HG03175 (cell line): ENCODE measurements at regions not wholly inside any gene's neighbourhood (a gene's known extent, or its start where the extent isn't known, plus 50 kb on each side); places are given as distances from the start of the nearest gene placed in this dataset.
A peak's percentile ranks its signal among the peaks of the same experiment; 100 is the strongest.

ENCODE experiments used
- ATAC-seq: cut with Tn5 transposase; IDR thresholded peaks from one replicate; pipeline ENCODE4 v1.9.1; 2021; ENCODE audit warnings: mild to moderate bottlenecking, moderate library complexity; ENCODE audit not compliant: unreplicated experiment

DNA sequence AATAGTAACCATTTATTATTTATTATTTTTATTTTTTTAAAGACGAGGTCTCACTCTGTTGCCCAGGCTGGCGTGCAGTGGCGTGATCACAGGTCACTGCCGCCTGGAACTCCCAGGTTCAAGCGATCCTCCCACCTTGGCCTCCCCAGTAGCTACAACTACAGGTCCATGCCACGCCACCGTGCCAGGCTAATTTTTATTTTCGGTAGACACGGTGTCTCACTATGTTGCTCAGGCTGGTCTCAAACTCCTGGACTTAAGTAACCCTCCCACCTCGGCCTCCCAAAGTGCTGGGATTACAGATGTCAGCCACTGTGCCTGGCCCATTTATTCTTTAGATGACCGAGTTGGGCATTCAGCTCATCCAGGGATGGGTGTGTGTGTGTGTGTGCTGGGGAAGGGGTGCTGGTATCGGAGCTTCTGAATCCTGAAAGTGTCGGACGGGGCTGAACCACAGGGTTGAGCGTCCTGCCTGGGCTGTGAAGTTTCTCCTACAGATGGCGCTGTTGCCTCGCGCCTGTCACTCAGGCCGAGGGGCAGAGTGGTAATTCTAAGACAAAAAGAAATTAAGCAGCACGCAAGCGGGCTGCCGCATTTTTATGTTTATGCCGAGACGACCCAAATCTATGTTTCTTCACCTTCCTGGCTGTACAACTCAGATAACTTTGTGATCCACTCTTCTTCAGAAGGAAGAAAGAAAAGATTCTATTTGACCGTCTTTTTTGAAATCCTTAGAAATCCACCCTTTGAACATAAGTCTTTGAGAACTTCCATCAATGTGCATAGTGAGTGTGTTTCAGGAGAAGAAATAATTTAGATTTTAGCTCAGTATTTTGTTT, 252.8 kb downstream of the CDH26 start:
- peak; percentile 71 for ATAC-seq

DNA sequence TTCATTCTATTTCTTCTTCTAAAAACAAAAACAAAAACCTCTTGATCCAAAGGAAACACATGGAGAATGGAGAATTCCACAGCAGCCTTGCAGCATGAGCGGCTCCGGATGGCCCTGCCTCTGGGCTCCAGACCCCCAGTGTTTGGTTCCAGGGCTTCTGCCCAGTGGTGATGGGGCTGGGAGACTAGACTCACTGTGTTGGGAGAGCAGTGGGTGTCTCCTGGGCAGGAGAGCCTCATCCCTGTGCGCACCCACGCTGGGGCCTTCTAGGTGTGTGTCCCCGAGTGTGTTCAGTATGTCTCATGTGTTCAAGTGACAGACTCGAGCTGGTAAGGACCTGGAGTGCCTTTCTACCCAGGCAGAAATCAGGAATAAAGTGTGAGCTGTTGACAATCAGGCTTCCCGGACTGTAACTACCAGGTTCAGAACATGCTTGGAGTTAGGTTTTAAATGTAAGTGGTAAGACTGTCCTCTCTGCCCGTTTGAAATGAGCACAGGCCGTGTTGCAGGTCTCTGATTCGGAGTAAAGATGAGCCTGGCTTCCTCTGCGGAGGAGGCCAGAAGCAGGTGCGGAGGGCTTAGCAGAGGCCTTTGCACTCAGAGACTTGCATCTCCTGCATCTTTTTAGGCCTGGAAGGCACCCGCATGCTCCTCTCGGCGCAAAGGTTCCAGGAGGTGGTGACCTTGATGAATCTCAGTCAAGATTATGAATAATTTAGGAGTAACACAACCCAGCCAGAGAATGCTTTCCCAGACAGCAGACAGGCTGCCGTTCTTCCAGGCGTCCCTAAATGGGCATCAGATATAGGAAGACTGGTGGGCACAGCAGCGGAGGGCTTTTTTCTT, 253.6 kb downstream of the CDH26 start:
- ATAC-seq: no peak

DNA sequence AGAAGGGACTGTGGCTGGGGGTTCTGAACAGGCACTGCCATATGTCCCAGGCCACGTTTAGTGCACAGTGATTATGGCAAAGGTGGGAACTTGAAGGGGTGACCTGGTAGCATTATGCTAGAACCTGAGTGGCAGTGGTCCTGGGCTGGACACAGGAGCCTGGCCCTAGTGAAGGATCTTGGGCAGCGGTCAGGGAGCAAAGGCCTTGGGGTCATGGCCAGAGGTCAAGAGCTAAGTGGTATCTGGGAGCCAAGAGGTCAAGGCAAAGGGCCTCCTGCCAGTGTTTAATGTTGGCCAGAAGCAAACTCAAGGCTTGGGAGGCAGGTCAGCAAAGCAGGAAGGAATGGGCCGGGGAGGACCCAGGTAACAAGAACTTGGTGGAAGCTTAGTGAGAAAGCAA, 254.5 kb downstream of the CDH26 start:
- ATAC-seq: no peak

DNA sequence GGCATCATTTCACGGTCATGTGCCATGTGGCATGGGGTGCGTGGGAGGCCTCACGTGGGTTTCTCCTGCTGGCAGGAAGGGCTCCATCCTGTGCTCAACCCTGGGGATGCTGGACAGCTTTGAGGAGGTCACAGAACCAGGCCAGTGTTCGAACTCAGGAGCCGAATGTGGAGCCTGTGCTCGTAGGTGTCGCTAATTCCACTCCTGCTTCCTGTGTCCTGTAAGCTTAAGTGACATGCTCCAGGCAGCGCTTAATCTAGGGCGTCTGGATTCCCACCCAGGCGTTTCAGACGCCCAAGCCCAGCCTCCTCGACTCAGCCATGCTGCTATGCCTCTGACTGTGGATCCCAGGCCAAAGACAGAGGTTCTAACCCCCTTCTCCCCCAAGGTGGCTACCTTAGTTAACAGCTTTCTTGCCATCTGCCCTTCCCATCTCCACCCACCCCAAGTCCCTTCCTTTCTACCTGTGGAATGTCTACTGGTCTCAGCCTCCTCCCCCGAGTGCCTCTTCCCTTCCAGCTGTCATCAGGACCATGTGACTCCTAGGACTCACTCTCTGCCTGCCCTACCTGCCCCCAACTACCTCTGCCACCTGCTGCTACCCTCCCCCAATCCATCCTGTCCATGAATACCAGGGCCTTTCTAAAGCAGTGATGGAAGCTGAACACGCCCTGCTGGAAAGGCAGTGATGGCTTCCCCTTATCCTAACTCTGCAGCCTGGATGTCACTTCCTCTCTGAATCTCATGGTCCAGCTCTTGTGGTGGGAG, 255.1 kb downstream of the CDH26 start:
- no peak for ATAC-seq

DNA sequence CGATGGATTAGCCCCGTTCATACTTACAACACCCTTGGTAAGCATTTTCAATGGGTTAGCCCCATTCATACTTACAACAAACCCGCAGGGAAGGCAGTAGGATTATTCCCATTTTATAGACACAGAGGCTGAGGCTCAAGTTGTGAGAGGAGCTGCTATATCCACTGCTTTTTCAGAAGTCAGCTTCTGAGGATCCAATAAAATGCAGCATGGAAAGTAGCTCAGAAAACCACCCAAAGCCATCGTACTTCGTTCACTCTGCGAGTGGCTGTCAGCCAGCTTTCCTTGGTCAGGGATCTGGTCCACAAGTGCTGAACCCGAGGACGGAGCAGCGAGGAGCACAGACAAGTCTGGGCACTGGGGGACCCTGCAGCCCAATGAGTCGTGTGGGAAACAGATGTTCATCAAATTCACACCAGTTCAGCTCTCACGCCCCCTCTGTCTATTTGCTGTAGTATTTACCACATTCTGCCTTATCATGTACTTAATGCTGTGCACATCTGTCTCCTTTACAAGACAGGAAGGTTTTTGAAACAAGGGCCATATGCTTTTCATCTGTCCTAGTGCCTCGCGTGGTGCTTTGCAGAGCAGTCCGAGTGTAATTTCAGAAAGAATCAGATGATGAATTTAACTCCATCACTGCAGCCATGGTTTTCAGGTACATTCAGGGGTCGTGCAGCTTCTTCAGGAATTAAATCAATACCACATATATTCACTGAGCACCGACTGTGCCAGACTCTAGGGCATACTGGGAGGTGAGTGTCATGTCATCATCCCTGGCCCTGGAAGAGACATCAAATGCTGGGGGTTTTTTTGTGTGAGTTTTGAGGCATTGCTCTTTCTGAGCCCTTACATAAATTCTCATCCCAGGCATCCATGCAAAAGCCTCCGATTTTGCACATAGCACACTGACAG, 256.9 kb downstream of the CDH26 start:
- no peak for ATAC-seq

DNA sequence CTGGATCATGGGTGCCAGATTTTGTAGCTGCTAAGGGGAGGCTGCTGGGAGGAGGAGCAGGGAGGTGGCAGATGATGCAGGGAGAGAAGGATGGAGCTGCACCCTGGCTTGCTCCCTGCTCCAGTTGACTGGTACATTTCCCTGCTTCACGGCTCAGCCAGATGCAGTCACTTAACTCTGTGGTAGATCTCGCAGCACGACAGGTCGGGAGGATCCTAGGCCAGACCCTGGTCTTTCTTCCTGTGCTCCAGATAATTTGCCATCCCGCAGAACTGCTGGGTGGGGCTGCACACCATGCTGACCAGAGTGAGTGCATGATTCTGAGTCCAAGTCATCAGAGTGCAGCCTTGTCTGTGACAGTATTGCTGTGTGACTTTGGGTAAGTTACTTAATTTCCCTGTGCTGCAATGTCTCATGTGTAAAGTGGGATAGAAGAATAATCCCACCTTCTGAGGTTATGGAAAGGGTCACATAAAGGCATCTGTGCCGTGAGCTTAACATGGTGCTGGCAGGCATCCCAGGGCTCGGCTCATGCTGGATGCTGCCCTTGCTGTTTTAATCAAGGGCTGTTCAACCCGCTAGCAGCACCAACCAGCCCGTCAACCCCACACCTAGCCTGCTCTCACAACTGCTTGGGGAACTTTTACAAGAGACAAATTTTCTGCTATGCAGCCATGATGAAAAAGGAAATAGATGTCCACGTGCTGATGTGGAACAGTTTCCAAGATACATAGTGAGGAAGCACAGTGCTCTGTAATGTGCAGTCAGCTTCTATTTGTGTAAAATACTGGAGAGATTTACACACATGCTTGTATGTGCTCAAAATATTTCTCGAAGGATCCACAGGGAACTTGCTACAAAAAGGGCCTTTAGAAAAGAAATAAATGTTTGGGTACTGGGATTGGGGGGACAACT, 257.9 kb downstream of the CDH26 start:
- ATAC-seq: no peak

DNA sequence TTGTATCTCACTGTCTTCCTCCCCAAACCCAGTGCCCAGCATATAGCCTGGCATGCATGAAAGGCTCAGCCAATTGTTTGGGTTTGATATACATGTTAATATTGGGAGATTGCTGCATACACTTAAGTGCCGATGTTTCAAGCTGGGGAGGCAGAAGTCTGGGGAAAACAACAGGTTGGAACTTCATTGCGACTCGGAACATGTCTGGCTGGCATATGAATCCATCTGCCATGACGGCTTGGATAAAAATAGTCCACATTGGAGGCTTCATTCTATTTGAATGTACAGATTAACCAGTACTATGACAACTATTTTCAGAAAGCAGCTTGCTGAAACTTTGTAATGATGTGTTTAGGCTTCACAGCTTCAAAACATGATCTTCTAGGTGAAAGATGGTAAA, 261.0 kb downstream of the CDH26 start:
- no peak for ATAC-seq

DNA sequence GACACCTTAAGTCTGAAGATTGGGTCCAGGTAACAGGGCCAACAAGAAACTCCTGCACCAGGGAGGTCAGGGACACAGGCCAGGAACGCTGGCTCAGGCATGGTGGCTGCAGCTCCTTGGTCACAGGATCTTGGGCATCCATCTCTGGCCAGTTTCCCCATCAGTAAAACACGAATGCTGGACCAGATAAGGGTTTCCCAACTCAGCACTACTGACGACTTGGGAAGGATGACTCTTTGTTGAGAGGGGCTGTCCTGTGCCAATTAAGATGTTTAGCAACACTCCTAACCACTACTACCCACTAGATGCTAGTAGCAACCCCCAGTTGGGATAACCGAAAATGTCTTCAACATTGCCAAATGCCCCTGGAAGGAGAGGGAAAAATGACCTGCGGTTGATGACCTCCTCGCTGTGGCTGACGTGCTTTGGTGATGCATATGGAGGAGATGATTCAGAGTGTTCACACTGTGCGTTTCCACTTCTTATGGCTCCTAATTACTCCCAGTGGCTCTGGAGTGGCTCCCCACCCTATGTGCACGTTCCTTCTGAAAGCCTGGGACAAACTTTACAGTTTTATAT, 261.9 kb downstream of the CDH26 start:
- no peak for ATAC-seq

DNA sequence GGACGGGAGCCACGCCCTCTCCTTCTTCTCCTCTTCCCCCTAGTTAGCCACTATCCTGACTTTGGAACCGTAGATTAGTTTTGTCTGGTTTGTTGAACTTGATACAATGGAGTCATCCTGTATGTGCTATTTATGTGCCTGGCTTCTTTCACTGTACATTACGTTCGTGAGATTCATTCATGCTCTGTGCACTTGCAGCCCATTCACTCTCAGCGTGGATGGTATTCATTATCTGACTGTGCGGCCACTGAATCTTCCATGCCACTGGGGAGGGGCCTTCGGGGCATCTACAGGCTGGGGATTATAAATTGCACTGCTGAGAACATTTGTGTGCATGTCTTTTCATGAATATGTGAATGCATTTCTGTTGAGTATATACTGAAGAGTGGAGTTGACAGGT, 262.5 kb downstream of the CDH26 start:
- ATAC-seq: no peak

DNA sequence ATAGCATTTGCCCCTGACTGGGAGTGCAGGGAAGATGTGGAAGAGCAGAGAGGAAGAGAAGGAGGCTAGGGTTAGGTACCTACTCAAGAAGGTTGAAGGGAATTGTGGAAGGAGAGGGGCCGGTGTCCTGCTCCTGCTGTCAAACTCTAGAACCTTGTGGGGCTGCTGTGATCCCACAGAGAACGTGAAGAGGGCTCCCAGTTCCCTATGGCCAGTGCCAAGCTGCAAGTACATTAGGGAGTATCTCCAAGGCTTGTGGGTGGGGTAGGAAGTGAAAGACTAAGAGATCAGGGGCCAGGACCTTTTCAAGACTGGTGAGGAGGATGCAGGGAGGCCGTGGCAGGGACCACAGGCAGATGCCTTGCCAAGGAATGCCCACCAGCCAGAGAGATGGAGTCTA, 263.4 kb downstream of the CDH26 start:
- ATAC-seq: no peak

DNA sequence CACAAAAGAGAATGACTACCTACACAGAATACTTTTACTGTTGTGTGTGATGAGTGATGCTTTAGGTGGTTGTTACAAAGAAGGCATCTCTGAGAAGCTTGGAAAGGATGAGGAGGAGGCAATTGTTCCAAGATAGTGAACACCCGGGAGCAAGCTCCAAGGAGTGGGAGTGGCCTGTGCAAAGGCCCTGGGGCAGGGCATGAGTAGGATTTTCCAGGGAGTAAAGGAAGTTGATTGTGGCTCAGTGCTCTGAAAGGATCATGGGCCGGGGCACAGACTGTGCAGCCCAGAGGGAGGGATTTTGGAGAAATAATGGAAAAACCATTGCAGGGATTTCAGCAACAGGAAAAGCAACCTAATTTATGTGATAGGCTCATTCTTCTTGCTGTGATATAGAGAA, 264.3 kb downstream of the CDH26 start:
- no peak for ATAC-seq

DNA sequence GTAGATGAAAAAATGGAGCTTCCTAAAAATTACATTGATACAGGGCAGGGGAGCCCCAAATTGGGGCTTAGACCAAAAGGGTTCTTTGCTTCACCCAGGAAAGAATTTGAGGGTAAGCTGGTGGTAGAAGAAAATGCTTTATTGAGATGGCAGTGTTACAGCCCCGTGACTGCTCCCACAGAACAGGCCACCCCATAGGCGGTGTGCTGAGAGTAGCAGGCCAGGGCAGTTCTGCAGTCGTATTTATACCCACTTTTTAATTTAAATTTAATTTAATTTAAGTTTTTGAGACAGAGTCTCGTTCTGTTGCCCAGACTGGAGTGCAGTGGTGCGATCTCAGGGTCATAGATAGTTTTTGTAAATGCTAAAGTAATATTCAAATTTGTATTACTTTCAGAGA, 265.0 kb downstream of the CDH26 start:
- ATAC-seq: no peak

DNA sequence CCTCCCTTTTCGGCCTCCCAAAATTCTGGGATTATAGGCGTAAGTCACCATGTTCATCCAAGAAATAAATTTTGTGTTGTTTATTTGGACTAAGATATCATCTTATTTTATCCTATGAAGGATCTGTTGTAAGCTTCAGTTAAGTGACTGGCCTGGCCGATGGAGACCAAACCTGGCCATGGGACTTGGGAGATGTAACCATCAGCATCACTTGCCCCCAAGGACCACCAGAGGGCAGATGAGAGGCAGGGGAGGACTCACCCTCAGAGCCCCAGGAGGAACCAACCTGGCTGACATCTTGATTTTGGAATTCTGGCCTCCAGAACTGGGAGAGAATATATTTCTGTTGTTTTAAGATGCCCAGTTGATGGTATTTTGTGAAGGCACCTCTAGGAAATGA, 266.7 kb downstream of the CDH26 start:
- no peak for ATAC-seq

DNA sequence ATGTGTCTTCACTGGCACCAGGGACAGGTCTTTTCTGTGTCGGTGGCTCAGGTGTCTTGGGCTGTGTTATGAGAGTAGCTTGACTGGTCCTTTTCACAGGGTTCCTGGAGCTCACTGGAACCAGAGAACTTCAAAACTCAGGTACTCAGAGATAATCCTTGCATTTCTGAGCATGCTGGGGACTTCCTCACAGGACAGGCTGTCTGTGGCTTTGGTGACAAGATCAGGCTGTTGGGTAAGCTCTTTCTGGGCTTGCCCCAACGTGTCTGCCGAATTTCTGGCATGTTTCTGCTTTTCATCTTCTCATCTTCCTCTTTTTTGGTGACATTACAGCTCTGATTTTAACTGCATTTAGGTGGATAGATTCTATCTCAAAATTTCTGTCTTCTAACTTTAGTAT, 270.0 kb downstream of the CDH26 start:
- no peak for ATAC-seq

DNA sequence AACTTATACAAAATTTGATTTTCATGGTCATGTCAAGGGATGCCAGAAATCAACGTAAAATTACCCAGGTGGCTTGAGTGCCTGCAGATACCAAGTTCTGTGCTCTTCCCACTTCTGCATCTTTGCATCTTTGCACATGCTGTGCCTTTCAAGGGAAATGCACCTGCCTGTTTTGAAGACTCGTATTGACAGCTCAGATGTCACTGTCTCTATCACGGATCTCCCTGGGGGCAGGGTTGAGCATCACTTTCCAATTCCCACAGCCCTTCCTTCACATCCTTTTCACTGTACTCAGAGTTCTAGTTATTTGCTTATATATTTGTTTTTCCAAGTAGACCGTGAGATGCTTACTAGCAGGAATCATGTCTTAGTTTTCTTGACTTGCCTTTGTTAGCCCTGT, 274.2 kb downstream of the CDH26 start:
- ATAC-seq: no peak

DNA sequence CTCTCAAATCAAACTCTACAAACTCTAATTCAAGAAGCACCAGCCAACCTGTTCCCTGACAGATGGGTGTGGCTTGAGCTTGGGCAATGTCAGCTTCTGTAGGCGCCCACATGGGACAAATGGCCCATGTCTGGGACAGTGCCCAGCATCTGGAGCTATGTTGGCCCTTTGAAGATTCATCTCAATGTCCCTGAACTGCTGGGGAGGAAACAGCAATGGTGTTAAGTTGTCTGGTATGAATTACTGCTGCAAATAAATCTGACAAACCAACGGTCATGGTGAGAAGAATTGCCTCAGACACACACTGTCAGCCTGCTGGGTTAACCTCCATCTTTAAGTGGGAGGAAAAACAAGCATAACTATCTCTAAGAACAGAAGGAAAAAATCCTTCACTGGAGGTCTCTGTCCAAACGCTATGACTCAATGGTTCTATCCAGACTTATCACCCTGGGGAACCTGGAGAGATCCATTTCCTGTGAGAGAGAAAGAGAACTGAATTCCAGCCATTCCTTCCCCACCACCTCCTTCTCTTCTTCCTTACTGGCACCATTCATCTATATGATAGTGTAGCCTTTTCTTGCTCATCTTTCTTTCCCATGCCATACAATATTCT, 274.9 kb downstream of the CDH26 start:
- no peak for ATAC-seq

DNA sequence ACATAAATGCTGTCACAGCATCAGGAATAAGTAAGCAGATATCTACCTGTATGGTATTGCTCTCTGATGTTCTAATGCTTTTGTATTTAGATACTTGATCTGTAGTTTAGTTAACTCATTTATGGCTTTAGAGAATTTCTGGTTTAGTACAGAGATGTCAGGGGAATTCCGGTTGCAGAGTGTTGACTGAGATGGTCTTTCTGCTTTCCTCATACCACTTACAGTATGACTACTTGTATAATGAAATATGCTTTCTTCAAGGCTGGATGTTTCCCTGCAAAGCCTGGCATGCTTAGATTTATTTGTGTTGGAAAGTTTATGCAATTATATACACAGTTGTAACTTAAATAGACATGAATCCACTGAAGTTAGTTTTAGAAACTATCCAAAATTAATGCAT, 278.4 kb downstream of the CDH26 start:
- no peak for ATAC-seq

DNA sequence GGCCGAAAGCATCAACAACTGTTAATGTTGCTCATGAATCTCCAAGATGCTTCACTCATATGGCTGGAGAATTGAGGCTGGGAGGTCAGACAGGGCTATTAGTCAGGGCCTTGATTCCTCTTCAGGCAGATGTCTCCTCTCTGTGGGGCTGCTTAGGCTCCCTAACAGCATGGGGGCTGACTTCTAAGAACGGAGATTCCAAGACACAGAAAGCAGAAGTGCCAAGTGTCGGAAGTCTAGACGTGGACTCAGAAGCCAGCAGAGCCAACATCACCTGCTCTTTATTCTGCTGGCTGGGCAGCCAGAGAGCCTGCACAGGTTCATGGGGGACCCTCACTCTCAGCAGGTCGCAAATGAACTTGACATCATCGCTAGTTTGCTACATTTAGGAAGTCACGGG, 279.8 kb downstream of the CDH26 start:
- ATAC-seq: no peak
